Astrocyte of the hippocampus (primary cell): ENCODE measurements at regions not wholly inside any gene's neighbourhood (a gene's known extent, or its start where the extent isn't known, plus 50 kb on each side); places are given as distances from the start of the nearest gene placed in this dataset.

Source experiments
- DNase-seq: peaks from one replicate; pipeline ENCODE4 v3.0.0; 2011; ENCODE audit warnings: low read depth, low spot score

DNA sequence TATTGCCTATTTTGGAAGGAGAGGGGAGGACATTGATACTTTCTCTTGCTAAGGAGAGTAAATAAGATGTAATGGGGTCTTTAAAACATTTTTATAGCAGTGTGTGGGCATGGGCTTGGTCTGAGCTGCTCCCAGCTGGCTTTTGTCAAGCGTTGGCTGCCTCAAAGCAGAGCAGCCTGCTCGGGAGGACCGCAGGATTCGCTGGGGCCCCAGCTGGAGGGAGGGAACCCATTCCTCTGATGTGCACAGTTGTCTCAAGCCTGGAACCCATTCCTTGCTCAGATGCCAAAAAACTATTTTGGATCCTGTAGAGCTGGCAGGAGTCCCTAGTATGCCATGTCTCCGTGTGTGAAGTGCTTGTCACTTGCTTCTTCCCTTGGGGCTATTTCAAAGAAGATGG is 59.4 kb upstream of the RMDN2 start:
- no peak for DNase-seq

DNA sequence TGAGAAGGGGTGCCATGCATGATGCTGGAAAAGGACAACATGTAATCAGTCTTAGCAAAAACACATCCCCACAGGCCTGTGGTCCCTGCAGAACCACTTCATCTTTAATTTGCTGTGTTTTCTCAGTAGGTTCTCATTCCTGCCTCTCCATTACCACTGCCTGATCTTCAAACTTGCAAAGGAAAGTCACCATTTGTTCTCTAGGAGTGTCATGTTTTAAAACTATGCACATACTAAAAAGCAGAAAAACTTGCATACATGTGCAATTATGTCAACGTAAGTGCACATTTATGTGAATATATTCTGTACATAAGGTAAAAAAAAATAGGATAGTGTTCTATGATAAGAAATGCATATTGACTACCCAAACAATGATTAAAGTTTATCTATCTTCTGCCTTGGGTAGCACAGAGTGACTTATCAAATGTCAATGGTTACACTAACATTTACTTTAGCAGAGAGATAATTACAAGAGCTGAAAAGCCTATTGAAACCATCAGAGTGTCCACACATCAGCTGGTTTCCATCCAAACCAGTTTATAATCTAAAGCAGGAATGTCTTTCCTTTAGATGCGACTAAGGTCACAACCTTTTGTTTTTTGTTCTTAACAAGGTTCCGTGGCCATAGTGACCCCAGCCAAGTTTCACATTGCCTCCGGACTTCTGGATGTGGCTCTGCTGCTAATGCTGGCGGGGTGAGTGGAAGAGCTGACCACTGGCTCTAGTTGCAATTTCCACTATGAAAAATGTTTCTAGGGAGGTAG is 58.7 kb upstream of the RMDN2 start:
- no peak for DNase-seq

DNA sequence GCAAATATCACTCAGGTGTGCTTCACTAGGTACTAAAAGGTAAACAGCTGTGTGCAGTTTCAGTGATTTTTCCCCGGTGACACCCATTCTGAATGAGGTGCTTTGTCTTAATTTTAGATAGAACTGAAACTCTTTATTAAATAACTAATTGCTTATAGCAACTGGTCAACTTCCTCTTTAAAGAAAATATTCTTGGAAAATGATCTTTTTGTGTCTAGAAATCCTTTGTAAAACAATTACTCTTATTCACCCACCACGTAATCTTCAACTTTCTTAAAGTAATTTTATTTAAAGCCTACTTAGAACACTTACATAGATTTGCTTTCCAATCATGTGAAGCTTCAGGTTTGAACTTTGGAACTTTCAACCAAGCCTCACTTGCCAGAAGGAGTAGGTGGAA is 57.9 kb upstream of the RMDN2 start:
- no peak for DNase-seq

DNA sequence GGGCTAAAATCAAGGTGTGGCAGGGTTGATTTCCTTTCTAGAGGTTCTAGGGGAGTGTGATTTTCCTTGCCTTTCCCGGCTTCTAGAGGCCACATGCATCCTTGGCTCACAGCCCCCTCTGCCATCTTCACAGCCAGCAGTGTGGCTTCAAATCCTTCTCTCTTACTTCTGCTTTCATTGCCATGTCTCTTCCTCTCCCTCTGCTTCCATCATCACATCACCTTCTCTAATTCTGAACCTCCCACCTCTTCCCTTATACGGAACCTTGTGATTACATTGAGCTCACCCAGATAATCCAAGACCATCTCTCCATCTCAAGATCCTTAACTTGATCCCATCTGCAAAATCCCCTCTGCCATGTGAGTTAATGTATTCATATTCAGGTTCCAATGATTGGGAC is 56.2 kb upstream of the RMDN2 start:
- no peak for DNase-seq

GRCh38 chr2:37869304-37869703 is 55.8 kb upstream of the RMDN2 start:
- no peak for DNase-seq

DNA sequence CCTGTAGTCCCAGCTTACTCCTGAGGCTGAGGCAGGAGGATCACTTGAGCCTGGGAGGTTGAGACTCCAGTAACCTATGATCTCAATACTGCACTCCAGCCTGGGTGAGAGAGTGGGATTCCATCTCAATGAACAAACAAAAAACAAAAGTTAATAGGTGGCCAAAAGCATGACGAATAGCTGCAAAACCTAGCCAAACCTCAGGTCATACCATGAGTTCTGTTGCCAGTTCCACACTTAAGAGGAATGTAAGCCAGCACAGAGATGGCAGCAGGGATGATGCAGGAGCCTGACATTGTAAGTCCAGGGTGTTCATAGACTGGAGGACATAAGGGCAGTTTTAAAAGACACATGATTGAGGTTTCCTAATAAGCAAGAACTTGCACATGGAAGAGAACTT is 55.3 kb upstream of the RMDN2 start:
- DNase-seq, result peak; percentile 85

DNA sequence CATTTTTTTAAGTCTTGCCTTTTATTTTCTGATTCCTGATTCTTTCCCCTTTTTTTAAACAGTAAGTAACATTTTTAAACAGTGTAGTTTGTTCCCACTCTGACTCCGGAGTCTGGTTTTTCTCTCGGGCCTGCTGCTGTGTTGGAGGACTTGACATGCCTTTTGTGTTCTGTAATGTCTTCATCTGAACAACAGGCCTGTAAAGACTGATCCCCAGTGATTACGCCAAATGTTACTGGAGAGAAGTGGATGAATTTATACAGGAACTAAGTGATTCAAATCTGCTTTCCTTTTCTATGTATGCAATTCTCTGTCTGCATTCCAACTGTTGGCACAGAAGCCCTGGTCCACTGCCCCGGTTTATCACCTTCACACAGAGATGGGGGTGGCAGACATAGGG is 54.3 kb upstream of the RMDN2 start:
- DNase-seq, result peak; percentile 39

- peak; percentile 60 for DNase-seq
Observed at GRCh38 chr2:37871456-37872191, 53.5 kb upstream of the RMDN2 start.

DNA sequence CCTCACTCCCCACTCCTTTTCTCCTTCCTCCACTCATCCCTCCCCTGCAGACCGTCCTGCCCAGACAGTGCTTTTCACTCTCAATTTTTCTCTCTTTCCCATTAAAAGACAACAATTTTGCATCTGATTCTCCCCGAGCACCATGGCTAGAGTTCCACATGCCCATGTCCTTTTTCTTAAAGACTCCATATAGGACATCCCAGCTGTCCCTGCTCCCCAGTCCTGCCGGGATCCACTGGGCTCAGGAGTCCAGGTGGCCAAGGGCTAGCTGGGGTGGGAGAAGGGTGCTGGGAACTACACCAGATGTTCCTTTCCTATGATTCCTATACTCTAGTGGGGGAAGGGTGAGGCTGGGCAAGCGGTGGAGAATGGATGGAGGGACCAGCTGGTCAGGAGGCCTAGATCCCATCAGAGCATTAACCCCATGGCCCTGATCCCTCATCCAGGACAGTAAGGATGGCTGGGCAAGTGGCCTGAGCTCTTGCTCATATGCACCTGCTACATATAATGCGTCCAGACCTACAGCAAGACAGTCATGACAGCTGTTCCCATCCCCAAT is 52.8 kb upstream of the RMDN2 start:
- no peak for DNase-seq

- DNase-seq, result no peak
Observed at GRCh38 chr2:37873229-37873628, 51.9 kb upstream of the RMDN2 start.

DNA sequence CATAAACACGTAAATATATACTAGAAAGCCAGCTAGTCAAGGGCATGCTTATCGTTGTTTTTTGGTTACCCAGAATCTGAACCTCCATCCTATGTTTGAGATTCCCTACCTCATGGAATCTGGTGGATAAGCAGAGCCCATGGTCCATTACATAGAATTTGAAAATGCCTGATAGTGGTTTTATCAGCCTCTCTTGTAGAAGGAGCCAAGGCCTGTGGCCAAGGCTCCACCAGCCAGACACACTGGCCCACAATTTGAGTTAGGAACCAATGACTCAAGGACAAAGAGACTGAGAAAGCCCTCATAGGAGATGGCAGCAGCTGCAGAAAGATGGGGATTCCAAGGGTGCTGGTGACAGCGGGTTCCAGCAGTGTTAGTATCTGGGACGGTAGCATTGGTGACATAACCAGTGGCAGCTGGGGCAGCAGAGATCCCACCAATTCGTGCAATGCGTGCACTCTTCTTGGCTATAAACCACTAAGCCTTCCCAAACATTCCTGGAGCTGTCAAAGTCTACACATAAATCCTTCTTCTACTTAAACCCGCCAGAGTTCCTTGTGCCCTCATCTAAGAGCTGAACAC is 51.2 kb upstream of the RMDN2 start:
- DNase-seq, result no peak

DNA sequence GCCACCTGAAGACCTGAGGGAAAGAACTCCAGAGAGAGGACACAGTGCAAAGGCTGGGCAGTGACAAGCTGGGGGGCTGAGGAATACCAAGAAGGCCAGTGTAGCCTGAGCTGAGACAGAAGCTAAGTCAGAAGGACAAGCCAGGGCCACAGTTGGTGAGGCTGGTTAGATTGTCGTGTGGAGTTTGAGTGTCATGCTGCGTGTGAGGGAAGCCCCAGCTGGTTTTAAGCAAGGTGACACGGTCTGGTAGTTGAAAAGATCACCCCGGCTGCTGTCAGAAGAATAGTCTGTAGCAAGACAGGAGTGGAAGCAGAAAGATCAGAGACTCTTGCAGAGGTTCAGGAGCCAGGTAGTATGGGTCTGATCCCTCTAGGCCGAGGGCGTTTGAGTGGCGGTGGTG is 50.6 kb upstream of the RMDN2 start:
- DNase-seq, result no peak
